Muscle layer of duodenum (tissue), 2 donors: ENCODE measurements at regions not wholly inside any gene's neighbourhood (a gene's known extent, or its start where the extent isn't known, plus 50 kb on each side); places are given as distances from the start of the nearest gene placed in this dataset.

ENCODE experiments used
- H3K27ac ChIP-seq: one replicate; pipeline ENCODE4 v1.7.0; 2013; ENCODE audit warnings: mild to moderate bottlenecking, low read length
- H3K27me3 ChIP-seq: one replicate; pipeline ENCODE4 v1.7.0; 2013; ENCODE audit warnings: low read depth, mild to moderate bottlenecking, control low read depth, low read length
- H3K36me3 ChIP-seq, 2 donors: one replicate each; pipeline ENCODE4 v1.7.0; 2013; ENCODE audit warnings: low read length in 2 of 2, control low read depth in 1 of 2, mild to moderate bottlenecking in 1 of 2; ENCODE audit not compliant: insufficient read depth in 2 of 2, control insufficient read depth in 1 of 2
- H3K4me1 ChIP-seq, 2 donors: one replicate each; pipeline ENCODE4 v1.7.0; 2013; ENCODE audit warnings: low read length in 2 of 2, mild to moderate bottlenecking in 2 of 2, control low read depth in 1 of 2, moderate library complexity in 1 of 2; ENCODE audit not compliant: insufficient read depth in 2 of 2, control insufficient read depth in 1 of 2
- H3K4me3 ChIP-seq, 2 donors: one replicate each; pipeline ENCODE4 v1.7.0; 2013; ENCODE audit warnings: low read length in 2 of 2, low read depth in 1 of 2, mild to moderate bottlenecking in 1 of 2
- H3K9me3 ChIP-seq, 2 donors: one replicate each; pipeline ENCODE4 v1.7.0; 2013; ENCODE audit warnings: low read length in 2 of 2, control low read depth in 1 of 2, mild to moderate bottlenecking in 1 of 2; ENCODE audit not compliant: control insufficient read depth in 1 of 2
- donor health status: healthy.

DNA sequence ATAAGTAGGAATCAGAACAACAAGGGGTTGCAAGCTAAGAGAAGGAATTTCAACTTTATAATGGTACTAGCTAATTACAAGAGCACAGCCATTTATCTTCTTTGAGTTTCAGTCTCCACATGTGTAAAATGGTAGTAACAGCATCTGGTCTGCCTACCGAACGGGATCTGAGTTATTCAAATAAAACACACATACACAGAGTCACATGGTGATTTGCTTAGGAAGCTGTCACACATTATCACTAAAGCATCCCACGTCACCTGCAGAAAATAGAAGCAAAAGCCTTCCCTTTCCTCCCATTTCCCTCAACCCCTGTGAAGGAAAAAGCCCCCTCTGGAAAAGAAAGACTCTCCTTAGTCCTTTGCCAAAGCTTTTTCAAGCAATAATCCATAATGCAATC, 389.7 kb downstream of the OMA1 start:
- no peak overlapping the region for H3K27ac ChIP-seq
- no peaks in the 10 kb centered on the region for H3K4me1 ChIP-seq
- no peaks in the 10 kb centered on the region for H3K9me3 ChIP-seq
- no peaks in the 10 kb centered on the region for H3K27me3 ChIP-seq
- H3K4me3 ChIP-seq, result no peak overlapping the region
- H3K36me3 ChIP-seq, result no peaks in the 10 kb centered on the region

- no peak overlapping the region for H3K4me3 ChIP-seq
- no peaks in the 10 kb centered on the region for H3K36me3 ChIP-seq
- no peak overlapping the region for H3K27ac ChIP-seq
- H3K4me1 ChIP-seq, result no peaks in the 10 kb centered on the region
- no peaks in the 10 kb centered on the region for H3K27me3 ChIP-seq
- H3K9me3 ChIP-seq, result no peaks in the 10 kb centered on the region
These were observed 390.4 kb downstream of the OMA1 start for GRCh38 chr1:58156124-58156468.

GRCh38 chr1:58155418-58156123, 391.0 kb downstream of the OMA1 start:
- no peak overlapping the region for H3K27ac ChIP-seq
- H3K36me3 ChIP-seq, result no peaks in the 10 kb centered on the region
- H3K9me3 ChIP-seq, result no peaks in the 10 kb centered on the region
- no peaks in the 10 kb centered on the region for H3K27me3 ChIP-seq
- no peak overlapping the region for H3K4me3 ChIP-seq
- no peaks in the 10 kb centered on the region for H3K4me1 ChIP-seq

- H3K27ac ChIP-seq, result no peak overlapping the region
- H3K27me3 ChIP-seq, result no peaks in the 10 kb centered on the region
- no peaks in the 10 kb centered on the region for H3K36me3 ChIP-seq
- no peaks in the 10 kb centered on the region for H3K4me1 ChIP-seq
- no peak overlapping the region for H3K4me3 ChIP-seq
- H3K9me3 ChIP-seq, result no peaks in the 10 kb centered on the region
These were observed 392.3 kb downstream of the OMA1 start for GRCh38 chr1:58154256-58154655.

- H3K27me3 ChIP-seq, result no peaks in the 10 kb centered on the region
- H3K4me3 ChIP-seq, result no peak overlapping the region
- H3K9me3 ChIP-seq, result no peaks in the 10 kb centered on the region
- H3K27ac ChIP-seq, result no peak overlapping the region
- H3K36me3 ChIP-seq, result no peaks in the 10 kb centered on the region
- H3K4me1 ChIP-seq, result no peaks in the 10 kb centered on the region
These were observed 393.8 kb downstream of the OMA1 start for GRCh38 chr1:58152697-58153096.

- H3K4me3 ChIP-seq, result no peak overlapping the region
- H3K9me3 ChIP-seq, result no peaks in the 10 kb centered on the region
- no peaks in the 10 kb centered on the region for H3K27me3 ChIP-seq
- H3K27ac ChIP-seq, result no peak overlapping the region
- H3K36me3 ChIP-seq, result no peaks in the 10 kb centered on the region
- H3K4me1 ChIP-seq, result no peaks in the 10 kb centered on the region
These were observed 397.2 kb downstream of the OMA1 start for GRCh38 chr1:58149271-58149812.

DNA sequence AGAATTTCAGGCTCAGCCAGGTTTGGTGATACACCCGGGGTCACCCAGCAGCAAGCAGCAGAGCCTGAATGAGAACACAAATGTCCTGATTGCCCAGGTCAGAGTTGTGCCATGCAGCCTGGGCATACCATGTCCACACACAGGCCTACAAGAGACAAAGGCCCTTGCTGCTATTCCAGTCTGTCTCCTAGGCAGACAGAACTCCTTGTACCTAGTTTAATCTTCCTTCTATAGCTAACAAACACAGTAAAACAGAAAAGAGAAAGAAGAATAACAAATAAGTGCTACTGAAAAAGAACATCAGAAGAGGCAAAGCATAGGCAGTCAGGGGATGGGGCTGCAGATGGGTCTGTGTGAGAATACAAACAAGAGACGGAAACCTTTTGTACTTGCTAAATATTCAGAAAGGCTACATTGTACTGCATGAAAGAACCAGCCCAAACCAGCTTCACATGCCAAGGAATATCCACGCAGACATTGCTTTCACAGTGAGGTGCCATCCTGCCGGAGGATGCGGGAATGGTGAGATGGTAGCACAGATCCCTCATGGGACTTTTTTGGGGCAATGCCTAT, 401.7 kb downstream of the OMA1 start:
- H3K27me3 ChIP-seq, result no peaks in the 10 kb centered on the region
- H3K4me3 ChIP-seq, result no peak overlapping the region
- no peaks in the 10 kb centered on the region for H3K4me1 ChIP-seq
- H3K9me3 ChIP-seq, result no peaks in the 10 kb centered on the region
- no peaks in the 10 kb centered on the region for H3K36me3 ChIP-seq
- H3K27ac ChIP-seq, result no peak overlapping the region

DNA sequence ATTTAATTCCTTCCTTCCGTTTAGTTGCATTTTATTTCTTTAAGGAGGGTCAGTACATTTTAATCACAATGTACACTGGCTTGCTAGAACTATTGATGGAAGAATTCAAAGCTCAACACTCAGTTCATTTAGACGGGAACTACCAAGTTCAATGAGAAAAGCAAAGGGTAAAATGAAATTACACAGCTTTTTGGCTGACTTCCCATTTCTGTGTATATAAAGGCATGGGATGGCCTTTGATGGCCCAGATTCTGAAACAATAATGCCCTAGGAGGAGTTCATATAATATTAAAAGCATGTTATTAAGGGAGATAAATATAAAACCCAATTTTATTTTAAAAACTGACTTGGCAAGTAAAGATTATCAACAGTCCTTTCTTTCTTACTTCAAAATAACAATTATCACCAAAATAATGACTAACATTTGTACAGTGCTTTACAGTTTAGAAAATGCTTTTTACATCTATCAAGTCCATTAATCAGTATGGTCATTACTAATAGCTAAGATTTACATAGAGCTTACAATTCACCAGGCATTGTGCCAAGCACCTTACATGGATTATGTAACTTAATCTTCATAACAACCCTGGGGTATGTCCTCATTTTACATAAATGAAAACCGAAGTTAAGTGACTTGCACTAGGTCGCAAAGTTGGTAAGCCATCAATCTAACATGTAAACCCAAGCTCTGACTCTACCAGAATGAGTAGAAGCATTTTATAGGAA, 402.4 kb downstream of the OMA1 start:
- no peak overlapping the region for H3K27ac ChIP-seq
- no peaks in the 10 kb centered on the region for H3K36me3 ChIP-seq
- H3K4me1 ChIP-seq, result no peaks in the 10 kb centered on the region
- no peaks in the 10 kb centered on the region for H3K9me3 ChIP-seq
- H3K4me3 ChIP-seq, result no peak overlapping the region
- H3K27me3 ChIP-seq, result no peaks in the 10 kb centered on the region

GRCh38 chr1:58136387-58136786, 410.1 kb downstream of the OMA1 start:
- Histone ChIP-seq H3K9me3 (no peaks in the 10 kb centered on the region), H3K27ac (no peak overlapping the region), H3K4me3 (no peak overlapping the region), H3K36me3 (no peaks in the 10 kb centered on the region), H3K4me1 (no peaks in the 10 kb centered on the region), H3K27me3 (no peaks in the 10 kb centered on the region)

DNA sequence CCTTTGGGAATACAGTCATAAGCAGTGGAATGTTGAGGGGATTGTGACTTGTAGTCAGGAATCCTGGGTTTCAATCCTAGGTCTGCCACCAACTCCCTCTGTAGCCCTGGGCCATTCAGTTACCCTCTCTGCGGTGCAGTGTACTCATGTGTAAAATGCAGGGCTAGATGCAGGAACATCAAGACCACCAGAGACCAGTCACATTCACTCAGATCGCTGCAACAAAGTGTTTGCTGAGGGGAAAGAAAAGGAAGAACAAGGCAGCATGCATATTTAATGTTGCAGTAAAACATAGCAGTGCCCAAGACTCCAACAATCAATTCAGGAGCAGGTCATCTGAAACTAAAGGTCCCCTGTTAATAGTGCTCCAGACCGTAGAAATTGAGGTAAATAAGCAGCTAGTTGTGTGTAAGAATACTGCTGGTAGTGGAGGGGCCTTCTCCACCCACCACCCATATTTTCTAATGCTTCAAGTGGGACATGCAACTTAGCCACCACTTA, 410.7 kb downstream of the OMA1 start:
- Histone ChIP-seq H3K9me3 (no peaks in the 10 kb centered on the region), H3K27ac (no peak overlapping the region), H3K27me3 (no peaks in the 10 kb centered on the region), H3K36me3 (no peaks in the 10 kb centered on the region), H3K4me1 (no peaks in the 10 kb centered on the region), H3K4me3 (no peak overlapping the region)

DNA sequence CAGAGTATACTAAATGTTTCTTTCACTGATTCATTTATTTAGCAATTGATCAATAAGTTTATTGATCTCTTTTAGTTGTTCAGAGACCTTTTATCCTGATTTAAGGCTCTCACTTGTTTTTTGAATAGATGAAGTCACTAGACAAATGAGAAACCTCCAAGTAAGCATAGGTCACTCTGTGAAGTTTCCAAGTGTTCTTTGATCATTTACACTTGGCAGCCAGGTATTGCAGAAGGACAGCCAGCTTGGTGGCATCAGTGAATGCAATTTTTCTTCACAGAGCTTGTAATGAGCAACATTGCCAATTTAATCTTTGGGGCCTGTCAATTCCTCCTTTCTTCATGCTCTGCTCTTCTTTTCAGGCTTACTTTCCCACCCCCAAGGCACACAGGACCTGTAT, 413.0 kb downstream of the OMA1 start:
- Histone ChIP-seq H3K4me3 (no peak overlapping the region), H3K4me1 (no peaks in the 10 kb centered on the region), H3K27ac (no peak overlapping the region), H3K36me3 (no peaks in the 10 kb centered on the region), H3K27me3 (no peaks in the 10 kb centered on the region), H3K9me3 (no peaks in the 10 kb centered on the region)
